Prostate gland (tissue), 2 donors: ENCODE measurements at regions not wholly inside any gene's neighbourhood (a gene's known extent, or its start where the extent isn't known, plus 50 kb on each side); places are given as distances from the start of the nearest gene placed in this dataset.

ENCODE experiments used
- POLR2A ChIP-seq: fragments of 450-650 bp; IDR thresholded peaks from one replicate; pipeline ENCODE4 v1.6.1; 2016; ENCODE audit warnings: antibody characterized with exemption, mild to moderate bottlenecking
- TF ChIP-seq, protein P1 (sequence below), 4 experiments: fragments of 200-600 bp in 2 of 4; fragments of 450-650 bp in 2 of 4; sonication (generic) in 2 of 4; IDR thresholded peaks; 1 replicate in 3 of 4; 2 replicates in 1 of 4; pipeline ENCODE4 v1.5.1; 2016 to 2019; ENCODE audit warnings: antibody characterized with exemption in 4 of 4, mild to moderate bottlenecking in 2 of 4, moderate library complexity in 2 of 4

DNA sequence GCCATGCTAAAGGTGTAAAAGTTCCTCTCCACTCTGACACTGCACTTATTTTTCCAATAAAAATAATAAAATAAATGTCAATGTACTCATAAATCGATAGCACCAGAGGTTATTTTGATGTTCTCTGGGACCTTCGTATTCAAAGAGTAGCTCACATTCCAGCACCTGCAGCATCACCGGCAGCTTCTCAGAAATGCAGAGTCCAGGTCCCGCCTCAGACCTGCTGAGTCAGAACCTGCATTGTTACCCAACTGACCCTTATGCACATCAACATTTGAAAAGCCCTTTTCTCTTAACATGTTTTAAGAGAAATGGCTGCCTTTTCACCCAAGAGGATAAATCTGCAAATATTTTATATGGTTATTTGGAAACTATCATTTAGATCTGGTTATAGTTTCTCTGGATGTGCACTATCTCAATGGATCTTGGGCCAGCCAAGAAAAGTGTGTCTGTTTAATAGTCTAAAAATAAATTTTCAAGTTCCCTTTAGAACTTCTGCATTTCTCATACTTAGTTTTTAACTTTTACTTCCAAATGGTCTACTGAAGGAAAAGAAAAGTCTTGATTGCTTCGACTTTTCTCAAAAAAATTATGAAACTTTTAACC, 216.2 kb upstream of the PRDM1 start:
- TF ChIP-seq, protein P1, sequence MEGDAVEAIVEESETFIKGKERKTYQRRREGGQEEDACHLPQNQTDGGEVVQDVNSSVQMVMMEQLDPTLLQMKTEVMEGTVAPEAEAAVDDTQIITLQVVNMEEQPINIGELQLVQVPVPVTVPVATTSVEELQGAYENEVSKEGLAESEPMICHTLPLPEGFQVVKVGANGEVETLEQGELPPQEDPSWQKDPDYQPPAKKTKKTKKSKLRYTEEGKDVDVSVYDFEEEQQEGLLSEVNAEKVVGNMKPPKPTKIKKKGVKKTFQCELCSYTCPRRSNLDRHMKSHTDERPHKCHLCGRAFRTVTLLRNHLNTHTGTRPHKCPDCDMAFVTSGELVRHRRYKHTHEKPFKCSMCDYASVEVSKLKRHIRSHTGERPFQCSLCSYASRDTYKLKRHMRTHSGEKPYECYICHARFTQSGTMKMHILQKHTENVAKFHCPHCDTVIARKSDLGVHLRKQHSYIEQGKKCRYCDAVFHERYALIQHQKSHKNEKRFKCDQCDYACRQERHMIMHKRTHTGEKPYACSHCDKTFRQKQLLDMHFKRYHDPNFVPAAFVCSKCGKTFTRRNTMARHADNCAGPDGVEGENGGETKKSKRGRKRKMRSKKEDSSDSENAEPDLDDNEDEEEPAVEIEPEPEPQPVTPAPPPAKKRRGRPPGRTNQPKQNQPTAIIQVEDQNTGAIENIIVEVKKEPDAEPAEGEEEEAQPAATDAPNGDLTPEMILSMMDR (IDR thresholded peaks at IDR 0.05) = no peak
- no peak for TF ChIP-seq POLR2A
